ENCODE measurements at regions not wholly inside any gene's neighbourhood (a gene's known extent, or its start where the extent isn't known, plus 50 kb on each side); places are given as distances from the start of the nearest gene placed in this dataset.

GRCh38 chr11:112398798-112399478 is 138.3 kb upstream of the PLET1 start:
- intact Hi-C loops (cut with micrococcal nuclease), result no loop called here
- Mint-ChIP-seq H3K36me3 (ENCODE audit: low read depth) (no peaks in the 10 kb centered on the region), H3K4me1 (no peaks in the 10 kb centered on the region), H3K27me3 (no peaks in the 10 kb centered on the region), H3K9me3 (no peaks in the 10 kb centered on the region), H3K27ac (no peak overlapping the region), H3K4me3 (no peak overlapping the region)
- no peak for DNase-seq

GRCh38 chr11:112400476-112401014 is 139.9 kb upstream of the PLET1 start:
- Mint-ChIP-seq H3K27ac (no peak overlapping the region), H3K27me3 (no peaks in the 10 kb centered on the region), H3K9me3 (no peaks in the 10 kb centered on the region), H3K4me3 (no peak overlapping the region), H3K36me3 (ENCODE audit: low read depth) (no peaks in the 10 kb centered on the region), H3K4me1 (no peaks in the 10 kb centered on the region)
- no peak for DNase-seq
- intact Hi-C loops (cut with micrococcal nuclease), result no loop called here

- no peaks in the 10 kb centered on the region for H3K9me3 Mint-ChIP-seq
- no peaks in the 10 kb centered on the region for H3K27me3 Mint-ChIP-seq
- H3K27ac Mint-ChIP-seq, result no peak overlapping the region
- H3K4me3 Mint-ChIP-seq, result no peak overlapping the region
- H3K36me3 Mint-ChIP-seq (ENCODE audit: low read depth), result no peaks in the 10 kb centered on the region
- no peaks in the 10 kb centered on the region for H3K4me1 Mint-ChIP-seq
- DNase-seq, result no peak
- intact Hi-C loops (cut with micrococcal nuclease), result no loop called here
Observed at GRCh38 chr11:112401036-112401769, 140.5 kb upstream of the PLET1 start.

GRCh38 chr11:112403432-112403831 is 142.8 kb upstream of the PLET1 start:
- DNase-seq, result no peak
- H3K4me3 Mint-ChIP-seq, result no peak overlapping the region
- H3K4me1 Mint-ChIP-seq, result no peaks in the 10 kb centered on the region
- H3K36me3 Mint-ChIP-seq (ENCODE audit: low read depth), result no peaks in the 10 kb centered on the region
- intact Hi-C loops (cut with micrococcal nuclease), result no loop called here
- no peaks in the 10 kb centered on the region for H3K27me3 Mint-ChIP-seq
- H3K9me3 Mint-ChIP-seq, result no peaks in the 10 kb centered on the region
- H3K27ac Mint-ChIP-seq, result no peak overlapping the region

- no peak overlapping the region for H3K27ac Mint-ChIP-seq
Observed at GRCh38 chr11:112404112-112404511, 143.5 kb upstream of the PLET1 start.

GRCh38 chr11:112408517-112408916 is 147.9 kb upstream of the PLET1 start:
- Mint-ChIP-seq H3K9me3 (peaks cover 15% of the 10 kb centered on the region), H3K27me3 (no peaks in the 10 kb centered on the region), H3K4me1 (peaks cover 5% of the 10 kb centered on the region), H3K4me3 (no peak overlapping the region), H3K36me3 (ENCODE audit: low read depth) (no peaks in the 10 kb centered on the region), H3K27ac (no peak overlapping the region)
- DNase-seq, result no peak
- intact Hi-C loops (cut with micrococcal nuclease), result no loop called here

More at GRCh38 chr11:112404112-112404511, 143.5 kb upstream of the PLET1 start:
- Mint-ChIP-seq H3K27me3 (no peaks in the 10 kb centered on the region), H3K4me1 (no peaks in the 10 kb centered on the region), H3K9me3 (no peaks in the 10 kb centered on the region), H3K36me3 (ENCODE audit: low read depth) (no peaks in the 10 kb centered on the region), H3K4me3 (no peak overlapping the region)
- intact Hi-C loops (cut with micrococcal nuclease), result no loop called here
- no peak for DNase-seq

GRCh38 chr11:112410325-112410724 is 149.7 kb upstream of the PLET1 start:
- H3K4me3 Mint-ChIP-seq, result no peak overlapping the region
- H3K27me3 Mint-ChIP-seq, result no peaks in the 10 kb centered on the region
- intact Hi-C loops (cut with micrococcal nuclease), result no loop called here
- H3K36me3 Mint-ChIP-seq (ENCODE audit: low read depth), result no peaks in the 10 kb centered on the region
- peaks cover 25% of the 10 kb centered on the region for H3K9me3 Mint-ChIP-seq
- peaks cover 5% of the 10 kb centered on the region for H3K4me1 Mint-ChIP-seq
- H3K27ac Mint-ChIP-seq, result no peak overlapping the region
- DNase-seq, result no peak

- Mint-ChIP-seq H3K4me3 (no peak overlapping the region), H3K36me3 (ENCODE audit: low read depth) (no peaks in the 10 kb centered on the region), H3K27ac (no peak overlapping the region), H3K9me3 (peaks cover 25% of the 10 kb centered on the region), H3K27me3 (no peaks in the 10 kb centered on the region), H3K4me1 (peaks cover 7% of the 10 kb centered on the region)
- DNase-seq, result no peak
- intact Hi-C loops (cut with micrococcal nuclease), result no loop called here
Observed at GRCh38 chr11:112412383-112412782, 151.7 kb upstream of the PLET1 start.

- Mint-ChIP-seq H3K27ac (no peak overlapping the region), H3K9me3 (peaks cover 16% of the 10 kb centered on the region), H3K4me1 (peaks cover 4% of the 10 kb centered on the region), H3K27me3 (peaks cover 4% of the 10 kb centered on the region), H3K4me3 (no peak overlapping the region), H3K36me3 (ENCODE audit: low read depth) (no peaks in the 10 kb centered on the region)
- intact Hi-C loops (cut with micrococcal nuclease), result no loop called here
- DNase-seq, result no peak
Observed at GRCh38 chr11:112417339-112417738, 156.7 kb upstream of the PLET1 start.

GRCh38 chr11:112418438-112418837 is 157.8 kb upstream of the PLET1 start:
- DNase-seq, result no peak
- H3K36me3 Mint-ChIP-seq (ENCODE audit: low read depth), result no peaks in the 10 kb centered on the region
- H3K4me1 Mint-ChIP-seq, result peaks cover 2% of the 10 kb centered on the region
- intact Hi-C loops (cut with micrococcal nuclease), result no loop called here
- peaks cover 5% of the 10 kb centered on the region for H3K27me3 Mint-ChIP-seq
- peaks cover 11% of the 10 kb centered on the region for H3K9me3 Mint-ChIP-seq
- no peak overlapping the region for H3K4me3 Mint-ChIP-seq
- H3K27ac Mint-ChIP-seq, result no peak overlapping the region

GRCh38 chr11:112421879-112422278 is 161.2 kb upstream of the PLET1 start:
- no peak overlapping the region for H3K27ac Mint-ChIP-seq
- no peak overlapping the region for H3K4me3 Mint-ChIP-seq
- intact Hi-C loops (cut with micrococcal nuclease), result no loop called here
- no peaks in the 10 kb centered on the region for H3K9me3 Mint-ChIP-seq
- H3K4me1 Mint-ChIP-seq, result peaks cover 2% of the 10 kb centered on the region
- no peak for DNase-seq
- H3K27me3 Mint-ChIP-seq, result peaks cover 5% of the 10 kb centered on the region
- no peaks in the 10 kb centered on the region for H3K36me3 Mint-ChIP-seq (ENCODE audit: low read depth)

- Mint-ChIP-seq H3K4me1 (no peaks in the 10 kb centered on the region), H3K4me3 (no peak overlapping the region), H3K27me3 (peaks cover 3% of the 10 kb centered on the region), H3K9me3 (no peaks in the 10 kb centered on the region), H3K36me3 (ENCODE audit: low read depth) (no peaks in the 10 kb centered on the region), H3K27ac (no peak overlapping the region)
- DNase-seq, result no peak
- intact Hi-C loops (cut with micrococcal nuclease), result no loop called here
Observed at GRCh38 chr11:112425121-112425520, 164.5 kb upstream of the PLET1 start.

- intact Hi-C loops (cut with micrococcal nuclease), result no loop called here
- no peak overlapping the region for H3K27ac Mint-ChIP-seq
- no peak overlapping the region for H3K4me3 Mint-ChIP-seq
- H3K27me3 Mint-ChIP-seq, result peaks cover 12% of the 10 kb centered on the region
- H3K36me3 Mint-ChIP-seq (ENCODE audit: low read depth), result no peaks in the 10 kb centered on the region
- H3K9me3 Mint-ChIP-seq, result peaks cover 11% of the 10 kb centered on the region
- H3K4me1 Mint-ChIP-seq, result no peaks in the 10 kb centered on the region
- no peak for DNase-seq
Observed at GRCh38 chr11:112437096-112437495, 176.4 kb upstream of the PLET1 start.

GRCh38 chr11:112439614-112440013 is 179.0 kb upstream of the PLET1 start:
- no peaks in the 10 kb centered on the region for H3K4me1 Mint-ChIP-seq
- peaks cover 13% of the 10 kb centered on the region for H3K27me3 Mint-ChIP-seq
- no peak overlapping the region for H3K27ac Mint-ChIP-seq
- intact Hi-C loops (cut with micrococcal nuclease), result no loop called here
- no peak for DNase-seq
- H3K9me3 Mint-ChIP-seq, result peaks cover 13% of the 10 kb centered on the region
- H3K36me3 Mint-ChIP-seq (ENCODE audit: low read depth), result no peaks in the 10 kb centered on the region
- H3K4me3 Mint-ChIP-seq, result no peak overlapping the region

All from activated CD4-positive, alpha-beta T cell treated with anti-CD3 and anti-CD28 coated beads, Interleukin-2, amount 10 ng/mL, durations not matched to agents 24 days and 14 days (primary cell).